ENCODE measurements at regions not wholly inside any gene's neighbourhood (a gene's known extent, or its start where the extent isn't known, plus 50 kb on each side); places are given as distances from the start of the nearest gene placed in this dataset.

- ATAC-seq (no peak), DNase-seq (no peak)
Observed at GRCh38 chr19:29397748-29398147, 128.0 kb upstream of the VSTM2B start.

GRCh38 chr19:29399804-29400203 lies 126.0 kb upstream of the VSTM2B start:
- ATAC-seq: no peak
- no peak for DNase-seq

GRCh38 chr19:29400917-29401711 lies 124.7 kb upstream of the VSTM2B start:
- DNase-seq (no peak), ATAC-seq (no peak)

GRCh38 chr19:29401712-29402421 lies 123.9 kb upstream of the VSTM2B start:
- DNase-seq (no peak), ATAC-seq (no peak)

GRCh38 chr19:29402563-29402962 lies 123.2 kb upstream of the VSTM2B start:
- DNase-seq (no peak), ATAC-seq (no peak)

- ATAC-seq (no peak), DNase-seq (no peak)
Observed at GRCh38 chr19:29404015-29404414, 121.8 kb upstream of the VSTM2B start.

GRCh38 chr19:29404951-29405727 lies 120.7 kb upstream of the VSTM2B start:
- no peak for ATAC-seq
- DNase-seq: no peak

GRCh38 chr19:29405728-29405995 lies 120.1 kb upstream of the VSTM2B start:
- ATAC-seq (no peak), DNase-seq (no peak)

GRCh38 chr19:29409076-29409862 lies 116.5 kb upstream of the VSTM2B start:
- ATAC-seq (no peak), DNase-seq (no peak)

GRCh38 chr19:29410601-29411000 lies 115.2 kb upstream of the VSTM2B start:
- ATAC-seq (no peak), DNase-seq (no peak)

- DNase-seq (no peak), ATAC-seq (no peak)
Observed at GRCh38 chr19:29411113-29411581, 114.6 kb upstream of the VSTM2B start.

- no peak for DNase-seq
- no peak for ATAC-seq
Observed at GRCh38 chr19:29413435-29413834, 112.4 kb upstream of the VSTM2B start.

- no peak for DNase-seq
- no peak for ATAC-seq
Observed at GRCh38 chr19:29415507-29415906, 110.3 kb upstream of the VSTM2B start.

- DNase-seq: no peak
- no peak for ATAC-seq
Observed at GRCh38 chr19:29417048-29417447, 108.7 kb upstream of the VSTM2B start.

- ATAC-seq (no peak), DNase-seq (no peak)
Observed at GRCh38 chr19:29418201-29418600, 107.6 kb upstream of the VSTM2B start.

- DNase-seq (no peak), ATAC-seq (no peak)
Observed at GRCh38 chr19:29420065-29420464, 105.7 kb upstream of the VSTM2B start.

- no peak for DNase-seq
- ATAC-seq: no peak
Observed at GRCh38 chr19:29420482-29421195, 105.2 kb upstream of the VSTM2B start.

GRCh38 chr19:29421196-29421545 lies 104.6 kb upstream of the VSTM2B start:
- DNase-seq (no peak), ATAC-seq (no peak)

GRCh38 chr19:29422047-29422446 lies 103.7 kb upstream of the VSTM2B start:
- no peak for ATAC-seq
- DNase-seq: no peak

GRCh38 chr19:29422486-29423085 lies 103.2 kb upstream of the VSTM2B start:
- no peak for DNase-seq
- no peak for ATAC-seq

GRCh38 chr19:29428071-29428470 lies 97.7 kb upstream of the VSTM2B start:
- DNase-seq (no peak), ATAC-seq (no peak)

Data from stimulated activated naive CD8-positive, alpha-beta T cell treated with anti-CD3 and anti-CD28 coated beads, Interleukin-15, Interleukin-2, amounts not matched to agents 100 U/mL and 50 U/mL, for 24 hours (primary cell).